ENCODE measurements at regions not wholly inside any gene's neighbourhood (a gene's known extent, or its start where the extent isn't known, plus 50 kb on each side); places are given as distances from the start of the nearest gene placed in this dataset.

DNA sequence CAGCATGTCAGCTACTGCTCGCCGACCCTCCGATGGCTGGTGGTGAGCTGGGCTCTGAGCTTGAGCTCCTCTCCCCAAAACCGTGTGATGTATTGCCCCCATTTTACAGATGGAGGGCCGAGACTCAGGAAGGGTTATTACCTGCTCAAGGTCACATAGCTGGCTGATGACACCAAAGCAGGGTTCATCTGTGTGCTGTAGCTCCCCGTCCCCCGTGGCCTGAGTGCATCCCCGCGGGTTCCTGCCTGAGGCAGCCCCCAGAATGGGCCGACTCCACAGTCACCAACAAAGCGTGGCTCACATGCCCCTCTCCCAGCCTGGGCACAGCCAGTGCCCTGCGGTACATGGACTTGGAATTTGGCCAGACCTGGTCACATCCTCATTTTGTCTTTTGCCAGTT is 198.6 kb downstream of the TFCP2L1 start:
- no peak for DNase-seq

DNA sequence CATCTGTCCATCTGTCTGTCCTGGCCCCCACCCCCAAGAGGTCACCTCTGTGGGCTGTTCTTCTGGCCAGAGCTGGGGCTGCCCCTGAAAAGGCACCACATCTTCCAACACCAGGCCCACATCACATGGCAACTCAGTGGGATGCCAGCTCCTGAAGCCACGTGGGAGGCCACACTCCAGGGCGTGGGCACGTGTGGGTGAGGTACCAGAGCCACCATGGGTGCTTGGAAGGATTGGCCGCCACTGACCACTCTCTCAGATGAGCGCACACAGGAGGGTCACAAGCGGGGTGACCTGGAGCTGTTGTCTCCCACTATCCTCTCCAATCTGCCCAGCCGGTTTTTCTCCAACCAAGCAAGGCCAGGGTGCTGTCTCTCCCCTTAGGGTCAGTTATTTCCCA is 197.9 kb downstream of the TFCP2L1 start:
- DNase-seq = no peak

DNA sequence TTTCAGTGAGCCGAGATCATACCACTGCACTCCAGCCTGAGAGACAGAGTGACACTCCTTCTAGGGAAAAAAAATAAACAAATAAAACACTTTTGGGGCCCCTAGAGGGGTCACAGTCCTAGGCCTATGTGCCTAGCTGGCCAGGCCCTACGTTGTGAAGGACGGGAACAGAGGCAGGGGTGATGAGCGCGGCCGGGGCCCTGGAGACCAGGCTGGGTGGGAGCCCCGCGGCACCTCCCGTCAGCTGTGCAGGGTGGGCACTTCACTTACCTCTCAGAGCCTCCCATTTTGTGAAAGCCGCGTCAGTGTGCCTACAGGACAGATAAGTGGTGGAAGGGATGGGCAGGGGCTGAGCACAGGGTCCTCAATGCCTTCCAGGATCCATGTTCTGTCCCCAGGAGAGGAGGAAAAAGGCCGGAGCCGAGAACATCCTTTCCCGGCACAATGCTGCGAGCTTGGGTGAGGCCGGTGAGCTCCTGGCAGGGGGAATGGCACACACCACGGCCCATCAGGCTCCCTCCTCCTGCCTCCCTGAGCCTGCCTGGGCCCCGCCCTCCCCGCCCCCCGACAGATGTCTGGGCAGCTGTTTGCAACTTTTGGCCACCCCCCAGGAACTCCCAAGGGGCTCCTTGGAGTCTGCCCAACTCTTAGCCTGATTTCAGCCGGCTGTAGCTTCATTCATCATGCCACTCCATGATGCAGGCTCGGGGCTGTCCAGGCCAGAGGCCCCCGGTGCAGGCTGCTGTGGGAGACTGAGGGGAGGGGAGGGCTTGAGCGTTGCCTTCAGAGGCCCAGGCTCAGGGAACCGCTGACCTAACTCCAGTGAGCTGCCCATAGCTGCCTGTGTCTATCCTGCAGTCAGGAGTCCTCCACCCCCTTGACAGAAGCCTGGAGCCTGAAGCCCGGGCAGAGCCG is 196.5 kb downstream of the TFCP2L1 start:
- no peak for DNase-seq

DNA sequence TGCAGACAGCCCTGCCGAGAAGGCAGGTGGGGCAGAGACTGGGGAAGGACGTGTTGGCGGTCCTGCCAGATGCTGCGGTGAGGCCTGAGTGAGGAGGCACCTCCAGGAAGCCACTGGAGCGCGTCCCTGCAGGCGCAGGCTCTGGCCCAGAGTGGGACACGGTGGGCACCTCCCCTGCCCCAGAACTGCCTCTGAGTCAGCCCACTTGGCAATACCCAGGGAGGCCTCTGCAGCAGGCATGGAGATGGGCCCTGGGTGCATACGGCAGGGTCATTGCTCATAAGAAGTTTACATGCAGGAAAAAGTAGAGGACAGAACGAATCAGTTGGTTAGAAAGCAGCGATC is 195.9 kb downstream of the TFCP2L1 start:
- no peak for DNase-seq

DNA sequence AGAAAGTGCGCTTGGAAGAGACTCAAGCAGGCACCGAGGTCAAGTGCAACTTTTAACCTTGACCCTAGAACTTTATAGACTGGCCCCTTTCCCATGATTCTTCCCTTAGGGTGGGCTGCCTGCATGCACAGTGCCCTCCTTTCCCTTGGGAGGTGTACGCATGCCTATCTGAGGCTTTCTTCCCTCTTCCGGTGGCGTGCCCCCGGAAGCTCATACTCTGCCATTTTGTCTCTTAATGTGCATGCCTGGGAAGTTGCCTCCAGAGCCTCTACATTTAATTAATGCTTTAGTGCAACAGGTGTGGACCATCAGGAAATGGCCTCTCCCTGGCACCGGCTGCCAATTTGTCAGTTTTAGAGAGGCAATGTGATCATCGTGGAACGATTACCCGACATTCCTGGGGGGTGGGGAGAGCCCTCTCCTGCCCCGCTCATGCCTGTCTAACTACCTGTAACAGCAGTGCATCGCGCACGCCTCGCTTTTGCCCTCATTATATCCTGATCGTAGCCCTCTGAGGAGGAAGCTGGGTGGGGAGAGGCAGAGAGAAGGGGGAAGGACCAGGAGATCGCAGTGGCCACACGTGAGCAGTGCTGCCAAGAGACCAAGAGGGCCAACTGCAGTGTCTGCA is 194.8 kb downstream of the TFCP2L1 start:
- no peak for DNase-seq

DNA sequence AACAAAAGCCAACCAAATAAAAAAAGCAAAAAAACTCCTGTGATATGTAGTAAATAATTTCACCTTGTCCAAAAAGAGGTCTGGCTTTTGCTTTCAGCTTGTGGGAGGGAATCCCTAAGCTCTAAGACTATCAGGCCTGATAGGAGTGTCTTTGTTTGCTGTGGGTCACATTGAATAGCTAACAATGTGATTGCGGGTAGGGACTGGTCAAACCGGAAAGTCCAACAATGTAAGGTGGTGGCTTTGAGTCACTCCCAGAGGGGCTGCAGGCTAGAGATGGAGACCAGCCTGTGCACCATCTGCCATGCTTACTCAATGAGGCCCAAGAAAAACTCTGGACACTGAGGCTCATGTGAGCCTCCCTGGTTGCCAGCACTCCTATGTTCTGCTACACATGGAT is 192.9 kb downstream of the TFCP2L1 start:
- no peak for DNase-seq

DNA sequence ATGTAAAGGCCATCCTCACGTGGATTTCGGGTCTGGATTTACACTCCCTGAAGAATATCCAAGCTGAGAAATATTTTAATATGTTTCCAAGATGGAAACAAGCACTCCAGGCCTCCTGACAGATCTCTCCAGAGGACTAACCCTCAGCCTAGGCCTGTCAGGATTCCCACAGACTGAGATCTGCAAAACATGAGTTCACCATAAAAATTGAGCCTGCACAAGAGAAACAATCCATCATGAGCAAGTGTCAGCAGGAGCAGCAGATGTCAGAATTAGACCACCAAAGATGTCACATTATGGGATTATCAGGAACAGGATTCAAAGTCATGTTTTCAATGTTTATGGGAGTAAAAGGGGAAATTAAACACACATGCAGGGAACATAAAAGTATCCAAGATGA is 191.3 kb downstream of the TFCP2L1 start:
- DNase-seq = no peak

DNA sequence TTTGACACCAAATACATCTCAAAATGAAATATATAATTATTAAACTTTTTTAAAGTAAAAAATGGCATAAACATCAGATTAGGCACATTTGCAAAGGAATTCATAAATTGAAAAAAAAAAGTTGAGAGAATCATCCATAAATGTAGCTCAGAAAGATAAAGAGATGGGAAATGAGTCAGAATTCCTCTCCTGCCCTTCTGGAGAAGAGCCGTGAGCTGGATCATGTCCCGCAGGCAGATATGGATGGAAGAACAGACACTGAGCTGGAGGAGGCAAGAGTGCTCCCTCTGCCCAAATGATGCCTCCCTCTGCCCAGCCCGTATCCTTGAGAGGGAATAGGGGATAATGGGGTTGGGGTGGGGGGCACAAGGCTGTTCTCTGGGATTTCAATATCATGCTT is 190.9 kb downstream of the TFCP2L1 start:
- DNase-seq = no peak

DNA sequence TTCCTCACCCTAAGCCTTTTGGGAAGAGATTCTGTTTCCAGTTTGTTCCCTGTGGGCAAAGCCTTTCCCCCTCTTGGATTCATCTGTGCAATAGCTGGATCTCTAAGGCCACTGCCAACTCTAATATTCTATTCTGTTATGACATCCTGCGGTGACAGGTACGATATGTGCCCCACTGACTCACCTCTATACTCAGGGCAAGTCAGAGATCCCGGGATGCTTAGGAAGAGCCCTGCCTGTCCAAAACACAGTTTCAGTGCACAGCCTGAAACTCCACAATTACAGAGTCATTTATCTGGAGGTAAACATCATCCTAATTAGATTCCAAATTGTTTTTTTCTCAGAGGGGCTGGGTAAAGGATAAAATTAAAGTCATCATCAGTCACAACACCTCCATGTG is 190.2 kb downstream of the TFCP2L1 start:
- no peak for DNase-seq

DNA sequence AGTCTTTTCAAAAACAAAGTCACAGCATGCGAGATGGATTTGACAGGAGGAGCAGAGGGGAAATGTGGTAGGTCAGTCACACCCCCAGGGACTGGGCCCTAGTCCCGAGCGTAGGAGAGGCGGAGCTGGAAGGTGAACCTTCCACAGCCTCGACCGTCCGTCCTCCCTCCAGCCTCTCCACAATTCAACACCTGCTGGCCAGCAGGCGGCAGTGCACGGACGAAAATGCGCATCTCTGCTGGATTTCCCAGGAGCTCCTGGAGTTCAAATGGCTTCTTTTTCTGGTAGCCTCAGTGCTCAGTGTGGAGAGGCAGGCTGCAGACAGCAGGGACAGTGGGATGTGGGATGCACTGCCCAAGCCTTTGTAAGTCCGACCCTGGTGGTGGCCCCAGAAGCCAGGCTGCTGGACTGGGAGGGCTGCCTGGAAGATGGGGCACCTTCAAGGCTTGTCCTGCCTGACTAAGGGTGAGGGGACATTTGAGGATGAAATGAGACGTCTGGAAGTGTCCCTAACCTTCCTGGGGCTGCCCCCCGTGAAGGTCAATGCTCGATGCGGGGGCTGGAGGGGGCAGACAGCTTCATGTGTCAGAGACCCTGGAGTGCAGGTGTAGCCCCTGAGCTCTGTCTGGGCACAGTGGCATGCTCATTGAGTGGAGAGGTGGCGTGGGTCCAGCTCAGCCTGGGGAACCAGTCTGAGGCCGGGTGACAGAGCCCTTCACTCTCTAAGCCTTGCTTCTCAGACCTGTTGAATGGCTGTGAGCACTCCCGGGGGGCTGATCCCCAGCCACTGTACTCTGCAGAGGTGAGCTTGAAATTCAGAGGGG is 189.5 kb downstream of the TFCP2L1 start:
- DNase-seq = no peak

DNA sequence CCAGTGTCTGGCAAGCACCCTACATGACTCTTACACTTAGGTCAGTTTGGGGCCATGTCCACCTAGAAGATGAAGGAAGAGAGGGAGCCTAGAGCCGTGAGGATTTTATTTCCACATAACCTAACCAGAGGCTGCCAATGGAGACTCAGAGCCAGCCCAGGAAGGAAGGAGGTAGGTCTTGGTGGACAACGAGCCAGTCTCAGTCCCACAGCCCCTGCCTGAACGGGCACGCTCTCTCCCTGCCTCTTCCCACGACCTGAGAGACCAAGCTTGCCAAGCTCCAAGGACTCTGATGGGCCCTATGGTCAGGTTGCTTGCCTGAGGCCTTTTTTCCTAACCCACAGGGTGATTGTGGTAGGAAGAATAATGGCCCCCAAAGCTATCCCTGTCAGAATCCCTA is 188.4 kb downstream of the TFCP2L1 start:
- no peak for DNase-seq

DNA sequence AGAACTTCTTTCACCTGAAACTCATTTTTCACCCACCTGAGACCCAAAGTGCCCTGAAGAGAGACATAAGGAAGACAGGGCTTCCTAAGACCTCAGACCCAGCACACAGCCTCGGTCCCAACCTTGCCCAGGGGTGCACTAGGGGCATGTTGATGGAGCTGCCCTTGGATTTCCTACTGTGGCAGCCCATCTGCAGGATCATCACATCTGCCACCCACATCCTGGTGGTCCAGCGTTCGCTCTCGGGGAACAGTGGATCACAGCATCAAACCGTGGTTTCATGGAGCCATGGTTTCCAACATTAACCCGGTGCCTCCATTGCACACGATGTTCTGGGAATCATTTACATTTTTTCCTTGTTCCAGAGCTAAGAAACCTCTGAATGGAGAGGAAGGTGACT is 186.4 kb downstream of the TFCP2L1 start:
- no peak for DNase-seq

DNA sequence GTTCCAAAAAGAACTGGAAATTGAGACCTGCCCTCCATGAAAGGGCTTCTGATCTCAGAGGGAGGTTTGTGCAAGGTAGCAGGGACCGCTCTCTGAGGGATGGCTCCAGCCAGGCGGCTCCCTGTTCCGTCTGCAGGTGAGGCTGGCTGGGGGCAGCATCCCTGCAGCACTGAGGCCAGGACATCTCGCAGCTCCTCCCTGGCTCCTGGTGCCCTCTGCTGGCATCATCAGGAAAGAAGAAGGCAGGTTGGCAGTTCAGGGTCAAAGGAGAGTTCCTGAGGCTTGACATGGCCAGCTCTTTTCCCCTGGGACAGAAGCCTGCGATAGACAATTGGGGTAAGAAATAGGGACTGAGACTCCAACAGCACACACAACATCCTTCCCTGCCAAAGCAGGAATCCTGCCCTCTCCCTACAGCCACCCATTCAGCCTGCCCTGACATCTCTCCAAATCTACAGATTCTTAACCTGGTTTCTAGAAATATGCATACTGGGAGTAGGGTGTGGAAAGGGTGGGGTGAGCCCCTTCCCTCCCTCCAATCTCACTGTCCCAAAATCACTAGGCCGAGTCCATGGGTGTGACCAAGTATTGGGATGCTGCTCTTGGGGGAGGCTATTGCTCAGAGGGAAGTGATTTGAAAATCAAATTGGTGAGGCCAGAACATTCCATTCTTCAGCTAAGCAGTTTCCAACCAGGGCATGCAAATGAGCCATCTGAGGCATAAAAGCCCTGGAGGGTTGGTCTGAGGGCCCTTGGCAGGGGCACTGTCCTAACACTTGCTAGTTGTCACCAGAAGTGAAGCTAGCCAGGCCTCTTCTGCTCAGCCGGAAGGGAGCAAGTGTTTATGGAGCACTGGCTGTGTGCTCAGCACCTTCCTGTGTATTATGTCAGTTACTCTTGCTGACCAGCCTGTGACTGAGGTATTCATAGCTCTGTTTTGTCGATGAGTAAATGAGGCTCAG is 185.4 kb downstream of the TFCP2L1 start:
- DNase-seq = no peak

DNA sequence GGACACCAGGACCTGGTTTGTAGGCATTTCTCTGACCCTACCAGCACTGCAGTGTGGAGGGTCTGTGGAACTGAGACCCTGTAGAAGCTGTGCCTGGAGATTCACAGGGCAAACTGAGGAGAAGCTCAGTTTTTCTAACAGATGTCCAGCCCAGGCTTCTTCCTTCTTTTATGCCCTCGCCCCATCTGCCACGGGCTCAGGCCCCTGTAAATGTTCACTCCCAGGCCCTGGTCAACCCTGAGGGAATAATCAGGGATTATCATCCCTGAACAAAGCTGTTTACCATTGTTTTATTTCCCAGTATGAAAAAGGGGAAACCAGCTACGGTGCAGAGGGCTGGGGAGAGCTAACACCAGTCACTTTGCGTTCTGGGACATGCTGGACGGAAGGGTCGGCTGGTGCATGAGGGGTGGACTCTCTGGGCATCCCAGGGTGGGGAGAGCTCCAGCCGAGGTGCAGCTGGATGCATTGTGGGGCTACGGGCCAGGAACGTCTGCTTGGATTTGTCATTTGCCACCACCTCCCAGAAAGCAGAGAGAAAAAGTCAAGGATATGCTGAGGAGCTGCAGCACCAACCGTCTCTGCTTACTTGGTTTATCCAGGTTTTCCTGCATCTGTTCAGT is 183.8 kb downstream of the TFCP2L1 start:
- DNase-seq = no peak

DNA sequence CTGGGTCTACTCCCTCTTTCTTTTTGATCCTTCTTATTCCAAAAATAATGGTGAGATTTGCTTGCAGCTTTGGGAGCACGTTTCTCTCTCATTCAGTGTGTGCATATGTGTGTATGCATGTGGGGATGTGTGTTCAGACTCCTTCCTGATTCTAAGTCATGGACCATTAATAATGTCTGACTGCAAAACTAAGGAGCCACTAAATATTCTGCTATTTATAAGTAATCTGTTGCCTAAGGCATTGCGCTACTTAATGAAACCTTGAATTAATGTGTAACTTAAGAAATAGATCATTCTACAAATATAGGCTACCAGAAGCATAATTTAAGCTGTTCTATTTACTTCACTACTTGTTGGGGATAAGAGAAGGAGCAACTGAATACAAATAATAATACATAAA is 182.1 kb downstream of the TFCP2L1 start:
- DNase-seq = no peak

DNA sequence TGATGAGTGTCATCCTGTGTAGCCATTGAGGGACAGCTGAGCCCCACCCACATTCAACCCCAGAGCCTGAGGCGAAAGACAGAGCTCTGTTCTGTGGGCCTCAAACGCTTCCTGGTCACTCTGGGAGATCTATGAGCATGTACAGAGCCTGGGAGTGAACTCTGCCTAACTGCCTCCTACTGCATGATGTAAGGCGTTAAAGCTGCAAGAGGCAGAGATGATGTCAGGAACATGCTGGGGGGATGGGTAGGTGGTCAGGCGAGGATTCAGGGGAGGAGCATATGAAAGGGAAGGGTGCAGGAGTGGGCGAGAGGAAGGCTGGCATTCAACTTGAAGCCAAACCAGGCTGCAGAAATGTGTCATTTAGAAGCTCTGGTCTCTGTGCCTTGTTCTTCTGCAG is 181.0 kb downstream of the TFCP2L1 start:
- no peak for DNase-seq

DNA sequence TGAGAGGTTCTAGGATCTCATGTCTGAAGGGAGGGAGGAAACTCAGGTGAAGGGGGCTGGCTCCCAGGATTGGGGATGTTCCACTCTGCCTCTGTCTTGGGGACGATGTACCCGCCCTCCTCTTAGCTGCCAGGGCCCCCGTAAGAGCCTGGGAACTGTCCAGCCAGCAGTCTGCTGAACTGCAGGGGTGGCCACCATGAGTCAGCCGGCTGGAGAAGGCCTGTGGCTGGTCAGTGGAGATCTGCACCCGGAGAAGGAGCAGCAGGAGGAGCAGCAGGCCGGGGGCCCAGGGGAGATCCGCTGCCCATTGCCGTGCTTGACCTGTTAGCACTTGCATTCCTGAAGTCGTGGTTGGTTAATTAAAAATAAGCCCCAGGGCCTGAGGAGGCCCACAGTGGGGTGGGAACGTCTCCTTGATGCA is 180.3 kb downstream of the TFCP2L1 start:
- DNase-seq = no peak

DNA sequence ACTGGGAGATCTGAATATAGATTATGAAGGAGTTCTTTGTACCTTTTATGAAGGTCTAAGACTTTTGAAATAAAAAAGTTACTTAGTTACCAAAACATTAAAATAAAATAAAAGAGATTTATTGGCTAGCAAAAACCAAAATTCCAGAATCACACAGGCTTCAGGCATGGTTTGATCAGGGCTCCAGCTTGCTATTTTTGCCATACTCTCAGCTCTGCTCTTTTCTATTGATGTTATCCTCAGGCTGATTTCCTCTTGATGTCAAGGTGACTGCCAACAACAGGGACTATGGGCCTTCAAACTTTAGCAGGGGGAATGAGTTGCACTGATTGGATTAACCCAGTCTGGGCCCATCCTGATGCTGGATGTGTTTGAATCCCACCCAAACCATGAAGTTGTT is 174.1 kb downstream of the TFCP2L1 start:
- no peak for DNase-seq

DNA sequence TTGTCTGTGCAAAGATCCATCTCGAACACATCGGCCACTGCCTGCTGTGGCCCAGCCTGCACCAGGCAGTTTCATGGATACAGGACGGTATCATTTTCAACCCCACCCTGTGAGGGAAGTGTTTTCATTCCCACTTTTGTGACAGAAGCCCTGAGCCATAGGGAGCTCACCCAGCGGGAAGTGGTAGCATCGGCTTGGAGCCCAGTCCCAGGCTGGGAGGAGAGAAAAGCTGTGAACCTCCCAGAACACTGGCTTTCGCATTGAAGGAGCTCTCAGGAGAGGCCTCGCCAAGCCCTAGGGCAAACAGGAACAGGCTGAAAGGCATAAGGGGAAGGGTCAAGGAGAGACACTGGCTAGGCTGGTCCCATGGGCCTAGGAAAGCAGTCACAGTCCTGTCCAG is 166.1 kb downstream of the TFCP2L1 start:
- DNase-seq = no peak

DNA sequence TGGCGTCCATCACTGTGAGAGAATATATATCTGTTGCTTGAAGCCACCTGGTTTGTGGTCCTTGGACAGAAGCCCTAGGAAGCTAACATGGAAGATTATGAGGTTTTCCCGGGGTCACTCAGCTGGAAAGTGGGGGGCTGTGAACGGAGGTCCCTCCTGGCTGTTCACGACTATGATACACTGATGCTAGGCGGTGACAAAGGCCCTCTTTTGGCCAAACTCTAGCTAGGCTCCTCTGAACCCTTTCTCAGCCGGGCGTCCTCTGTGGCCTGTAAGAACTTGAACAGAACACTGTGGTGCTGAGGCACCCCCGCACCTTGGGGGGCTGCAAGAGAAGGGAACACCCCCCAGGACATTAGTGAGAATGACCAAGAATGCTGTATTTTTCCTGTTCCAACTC is 164.6 kb downstream of the TFCP2L1 start:
- no peak for DNase-seq

DNA sequence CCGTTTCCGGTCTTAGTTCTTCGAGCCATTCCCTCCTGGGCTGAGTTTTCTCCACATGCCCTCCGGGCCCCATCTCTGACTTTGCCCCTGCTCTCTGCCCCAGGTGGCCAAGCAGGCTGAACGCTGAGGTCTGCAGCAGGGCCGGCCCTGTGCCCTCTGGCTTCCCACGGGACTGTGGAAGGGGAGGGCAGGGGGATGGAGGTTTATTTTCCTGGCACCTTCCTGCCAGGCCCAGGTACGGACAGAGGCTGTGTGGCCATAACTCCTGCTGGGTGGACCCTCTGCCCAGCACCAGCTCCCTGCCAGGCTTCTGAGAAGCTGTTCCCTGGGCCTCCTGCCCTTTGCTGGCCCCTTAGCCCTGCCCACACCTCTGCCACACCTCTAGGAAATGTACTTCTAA is 164.0 kb downstream of the TFCP2L1 start:
- DNase-seq = no peak

DNA sequence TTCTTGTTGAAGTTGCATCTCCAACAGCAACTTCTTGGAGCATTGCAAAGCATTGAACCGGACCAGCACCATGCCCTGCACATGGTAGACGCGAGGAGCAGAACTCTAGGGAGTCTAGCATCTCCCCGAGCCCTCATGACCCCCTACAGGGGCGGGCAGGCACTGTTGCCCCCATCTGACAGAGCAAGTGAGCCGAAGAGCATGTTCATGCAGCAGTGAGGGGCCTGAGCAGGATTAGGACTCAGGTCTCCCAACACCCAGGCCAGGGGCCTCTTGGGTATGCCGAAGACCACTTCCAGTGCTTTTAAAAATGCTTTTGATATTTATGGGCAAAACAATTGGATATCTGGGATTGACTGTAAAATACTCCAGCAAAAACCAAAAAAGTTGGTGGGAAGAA is 163.3 kb downstream of the TFCP2L1 start:
- DNase-seq = no peak
